K562 (cell line): ENCODE measurements at regions not wholly inside any gene's neighbourhood (a gene's known extent, or its start where the extent isn't known, plus 50 kb on each side); places are given as distances from the start of the nearest gene placed in this dataset.

Experiments
- ATAC-seq: fragments of 200-7000 bp; cut with Tn5 transposase; 3 replicates; pipeline ENCODE4 v1.9.1; 2020; ENCODE audit warnings: moderate library complexity
- BruUV-seq: library from RNA; stranded (reverse); fragments of 400-500 nt; replicated peaks from 2 replicates; lab custom pipeline; 2021; lab: Mats Ljungman, UMichigan
- CTCF ChIA-PET: fragments of 300-600 bp; formaldehyde crosslinking; extraction: SDS; loops from one replicate; lab custom pipeline; 2021; ENCODE audit warnings: low intra/inter-chr PET ratio; lab: Yijun Ruan, JAX
- POLR2A ChIA-PET: fragments of 300-600, 350-650 bp; sonication (Branson Sonifier 250); formaldehyde crosslinking; extraction: SDS; loops from one replicate; lab custom pipeline; 2021; ENCODE audit warnings: antibody characterized with exemption, inconsistent platforms; lab: Yijun Ruan, JAX
- DNase-seq, 4 experiments: peaks; one replicate each; pipeline versions ENCODE4 v3.0.0 to v3.0.0-alpha.2; 2011 to 2018; ENCODE audit warnings: low spot score in 3 of 4, mixed read lengths in 3 of 4; ENCODE audit errors: extremely low read depth in 1 of 4
- FAIRE-seq: peaks from 2 replicates; lab custom pipeline; 2011; peaks lifted over from hg19 to GRCh38; lab: Jason Lieb, UNC
- H2AFZ ChIP-seq: 2 replicates; pipeline ENCODE4 v1.6.0; 2011; ENCODE audit warnings: low read depth, low read length, control low read depth, inconsistent platforms
- H3K27ac ChIP-seq: fragments of 200-600 bp; 3 replicates; pipeline ENCODE4 v1.8.0; 2011; ENCODE audit warnings: low read depth, mild to moderate bottlenecking, control low read depth, inconsistent platforms, low read length, moderate library complexity, mixed read lengths; ENCODE audit errors: extremely low read depth
- H3K27me3 ChIP-seq, 2 experiments: fragments of 300-600 bp in 1 of 2; 2 replicates in 1 of 2; 3 replicates in 1 of 2; pipeline versions ENCODE4 v1.6.0 to v1.8.0; 2011; ENCODE audit warnings: inconsistent platforms in 2 of 2, low read length in 2 of 2, mild to moderate bottlenecking in 1 of 2, mixed read lengths in 1 of 2, moderate library complexity in 1 of 2; ENCODE audit not compliant: control insufficient read depth in 2 of 2, insufficient read depth in 2 of 2
- H3K36me3 ChIP-seq: fragments of 300-600 bp; 3 replicates; pipeline ENCODE4 v1.8.0; 2011; ENCODE audit warnings: mild to moderate bottlenecking, low read length, inconsistent platforms; ENCODE audit not compliant: control insufficient read depth, insufficient read depth
- H3K4me1 ChIP-seq, 2 experiments: fragments of 200-600 bp in 1 of 2; replicated peaks in 1 of 2; 2 replicates in 1 of 2; 3 replicates in 1 of 2; pipeline versions ENCODE4 v1.5.1 to v1.8.0; 2011; ENCODE audit warnings: inconsistent platforms in 2 of 2, low read length in 2 of 2, mild to moderate bottlenecking in 1 of 2, mixed read lengths in 1 of 2, moderate library complexity in 1 of 2; ENCODE audit not compliant: control insufficient read depth in 2 of 2, insufficient read depth in 2 of 2
- H3K4me2 ChIP-seq: 2 replicates; pipeline ENCODE4 v1.6.1; 2011; ENCODE audit warnings: low read length, control low read depth, inconsistent platforms, mixed read lengths; ENCODE audit not compliant: insufficient read depth
- H3K4me3 ChIP-seq: fragments of 200-600 bp; sonication (generic), shearing (Covaris generic); 2 replicates; pipeline ENCODE4 v1.5.1; 2016; ENCODE audit warnings: control low read depth, inconsistent platforms
- H3K79me2 ChIP-seq: fragments of 200-600 bp; 3 replicates; pipeline ENCODE4 v1.8.0; 2011; ENCODE audit warnings: low read length, inconsistent platforms; ENCODE audit not compliant: control insufficient read depth, insufficient read depth
- H3K9ac ChIP-seq, 2 experiments: 2 replicates each; pipeline versions ENCODE4 v1.6.0 to v1.6.1; 2011; ENCODE audit warnings: low read depth in 2 of 2, low read length in 2 of 2, control low read depth in 1 of 2, inconsistent platforms in 1 of 2, mild to moderate bottlenecking in 1 of 2, mixed read lengths in 1 of 2; ENCODE audit not compliant: insufficient read depth in 1 of 2
- H3K9me1 ChIP-seq: one replicate; pipeline ENCODE4 v1.6.0; 2011; ENCODE audit warnings: inconsistent platforms, mild to moderate bottlenecking, low read length, moderate library complexity; ENCODE audit not compliant: control insufficient read depth, insufficient read depth
- H3K9me3 ChIP-seq: replicated peaks from 2 replicates; pipeline ENCODE4 v1.5.1; 2011; ENCODE audit warnings: low read depth, low read length, inconsistent platforms; ENCODE audit not compliant: control insufficient read depth, insufficient read depth
- H4K20me1 ChIP-seq: replicated peaks from 2 replicates; pipeline ENCODE4 v1.6.1; 2011; ENCODE audit warnings: low read length, inconsistent platforms, mixed read lengths; ENCODE audit not compliant: control insufficient read depth, insufficient read depth
- ARID4B ChIP-seq: sonication (generic); formaldehyde crosslinking; IDR thresholded peaks from 2 replicates; pipeline ENCODE4 v1.8.0; 2022; ENCODE audit warnings: mild to moderate bottlenecking, missing genetic modification reagents
- BMI1 ChIP-seq: fragments of 150-350 bp; IDR thresholded peaks from 2 replicates; pipeline ENCODE4 v1.6.1; 2014; ENCODE audit warnings: low read length
- CBX5 ChIP-seq: IDR thresholded peaks from 2 replicates; pipeline ENCODE4 v1.6.1; 2014; ENCODE audit warnings: low read depth, borderline replicate concordance
- E2F1 ChIP-seq: sonication (generic); formaldehyde crosslinking; IDR thresholded peaks from 2 replicates; pipeline ENCODE4 v1.8.1; 2023; ENCODE audit warnings: mild to moderate bottlenecking, missing genetic modification reagents, moderate library complexity
- ELF4 ChIP-seq: fragments of 450-650 bp; formaldehyde crosslinking; IDR thresholded peaks from 2 replicates; pipeline ENCODE4 v1.4.0; 2022; ENCODE audit warnings: missing genetic modification characterization
- FOSL1 ChIP-seq: fragments of 200-800 bp; sonication (Bioruptor generic); conservative IDR thresholded peaks from 2 replicates; pipeline ENCODE4 v1.6.1; 2016; ENCODE audit warnings: missing genetic modification characterization, missing compliant biosample characterization
- MIER1 ChIP-seq: fragments of 450-650 bp; IDR thresholded peaks from 2 replicates; pipeline ENCODE4 v1.6.1; 2016; ENCODE audit warnings: antibody characterized with exemption, mild to moderate bottlenecking, low read depth
- NCOR1 ChIP-seq: fragments of 450-650 bp; IDR thresholded peaks from 2 replicates; pipeline ENCODE4 v1.6.1; 2016; ENCODE audit warnings: mild to moderate bottlenecking, moderate library complexity
- RAD51 ChIP-seq: fragments of 450-650 bp; IDR thresholded peaks from 2 replicates; pipeline ENCODE4 v1.7.1; 2016; ENCODE audit warnings: low read depth, mild to moderate bottlenecking, borderline replicate concordance
- SMARCB1 ChIP-seq: IDR thresholded peaks from 2 replicates; pipeline ENCODE4 v1.6.1; 2011; ENCODE audit warnings: improper control_type of control experiment, low read depth; ENCODE audit not compliant: insufficient read length
- ZBTB12 ChIP-seq: fragments of 250-450 bp; sonication (Bioruptor Pico); IDR thresholded peaks from 2 replicates; pipeline ENCODE4 v1.4.0; 2020
- ZBTB2 ChIP-seq: fragments of 450-650 bp; IDR thresholded peaks from 2 replicates; pipeline ENCODE4 v1.6.1; 2016; ENCODE audit warnings: antibody characterized with exemption
- ZNF766 ChIP-seq: fragments of 200-800 bp; sonication (Bioruptor generic); conservative IDR thresholded peaks from 2 replicates; pipeline ENCODE4 v1.6.1; 2016; ENCODE audit warnings: missing genetic modification characterization, missing compliant biosample characterization
- WGBS: fragments of 100-300 bp; shearing (Covaris generic); methylation state at CpG from one replicate; pipeline ENCODE4 v1.1.6; 2016; ENCODE audit warnings: low coverage, mixed read lengths; ENCODE audit not compliant: insufficient coverage; ENCODE audit errors: missing lambda C conversion rate; 5-methylcytosine and 5-hydroxymethylcytosine counted together
- in situ Hi-C: fragments of 300-500 bp; cut with MboI; formaldehyde crosslinking; loops from 4 replicates; pipeline ENCODE4 v1.15.0; 2018; ENCODE audit warnings: inconsistent platforms, mixed read lengths
- intact Hi-C: fragments of 100-400 bp; cut with micrococcal nuclease; formaldehyde crosslinking; loops from 2 replicates; pipeline ENCODE4 v1.14.2; 2022

- Histone ChIP-seq H3K9me1 (no peaks in the 10 kb centered on the region), H3K27ac (no peak overlapping the region), H3K9ac (no peak overlapping the region), H3K27me3 (no peaks in the 10 kb centered on the region), H3K4me2 (no peak overlapping the region), H4K20me1 (no peaks in the 10 kb centered on the region), H3K79me2 (no peaks in the 10 kb centered on the region), H3K4me3 (no peak overlapping the region), H3K9me3 (peaks cover 4% of the 10 kb centered on the region; the same call in 1 of the 2 replicates), H3K4me1 (no peaks in the 10 kb centered on the region; a peak in 1 of 5 replicates), H2AFZ (no peak overlapping the region), H3K36me3 (no peaks in the 10 kb centered on the region)
- CTCF ChIA-PET, result no interaction called here
- in situ Hi-C loops, result no loop called here
- no peak for ATAC-seq
- BruUV-seq, result no TSS peak
- TF ChIP-seq FOSL1 (tag), result no peak
- no peak for TF ChIP-seq BMI1
- TF ChIP-seq ZBTB12, result no peak
- TF ChIP-seq ELF4 (CRISPR knock-in tag), result no peak
- no peak for TF ChIP-seq ZBTB2
- TF ChIP-seq RAD51, result no peak
- TF ChIP-seq MIER1, result no peak
- TF ChIP-seq ZNF766 (CRISPR knock-in tag), result no peak
- no peak for TF ChIP-seq ARID4B (CRISPR knock-in tag)
- TF ChIP-seq NCOR1, result no peak
- no peak for TF ChIP-seq CBX5
- no peak for TF ChIP-seq SMARCB1
- no peak for TF ChIP-seq E2F1 (CRISPR knock-in tag)
- intact Hi-C loops, result no loop called here
- POLR2A ChIA-PET, result no interaction called here
- WGBS, result 6% methylated on average over 1 of the region's 1 CpG
- FAIRE-seq, result no peak
- no peak for DNase-seq
Observed at GRCh38 chr1:214979191-214979590, 103.3 kb upstream of the KCNK2 start.
